HG03342 (cell line): ENCODE measurements at regions not wholly inside any gene's neighbourhood (a gene's known extent, or its start where the extent isn't known, plus 50 kb on each side); places are given as distances from the start of the nearest gene placed in this dataset.
"Not testable (repeated sequence)": the region's sequence is repeated elsewhere in the genome, so short reads cannot be mapped to it uniquely, and the experiment has no call there.

Experiments used
- ATAC-seq: cut with Tn5 transposase; IDR thresholded peaks from one replicate; pipeline ENCODE4 v1.9.1; 2021; ENCODE audit warnings: mild to moderate bottlenecking, moderate library complexity; ENCODE audit not compliant: unreplicated experiment

DNA sequence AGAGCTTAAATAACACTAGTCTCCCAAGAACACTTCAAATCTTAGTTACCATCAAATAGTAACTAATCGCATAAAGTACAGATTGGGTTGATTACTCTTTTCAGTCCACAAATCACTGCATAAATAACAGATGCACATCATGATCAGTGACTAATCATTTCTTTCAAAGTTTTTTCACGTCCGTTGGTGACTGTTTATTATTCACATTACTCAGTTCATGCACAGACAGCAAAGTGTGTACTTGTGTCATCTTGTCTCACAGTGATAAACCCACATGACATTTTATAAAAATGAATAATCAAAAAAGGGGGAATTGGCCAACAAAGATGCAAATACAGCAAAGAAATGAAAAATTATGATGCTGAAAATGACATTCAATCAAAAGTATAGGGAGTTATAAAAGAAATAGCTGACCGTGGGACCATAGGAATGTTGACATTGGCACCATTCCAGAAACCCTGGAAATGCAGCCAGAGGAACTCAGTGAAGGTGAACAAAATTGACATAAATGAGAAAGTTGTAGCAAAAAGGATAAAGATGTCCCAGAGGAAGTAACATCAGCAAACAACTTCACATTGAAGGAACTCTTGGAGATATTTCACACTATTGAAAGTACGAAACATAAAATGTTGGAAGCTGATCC lies 161.5 kb downstream of the SOX3 start:
- no peak for ATAC-seq

GRCh38 chrX:140342410-140342809 lies 162.5 kb downstream of the SOX3 start:
- ATAC-seq: no peak

DNA sequence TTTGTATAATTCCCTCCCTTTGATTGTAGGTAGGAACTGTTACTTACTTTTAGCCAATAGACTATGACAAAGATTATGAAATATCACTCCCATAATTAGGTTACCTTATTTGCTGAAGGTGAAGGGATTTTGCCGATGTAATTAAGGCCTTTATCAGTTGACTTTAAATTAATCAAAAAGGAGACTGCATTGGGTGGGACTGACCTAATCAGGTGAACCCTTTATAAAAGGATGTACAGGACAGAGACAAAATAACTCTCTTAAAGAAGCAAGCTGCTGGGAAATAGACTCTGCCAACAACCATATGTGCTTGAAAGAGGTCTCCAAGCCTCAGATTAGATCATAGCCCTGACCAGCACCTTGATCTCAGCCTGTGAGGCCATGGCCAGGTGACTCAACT lies 167.6 kb downstream of the SOX3 start:
- ATAC-seq: no peak

GRCh38 chrX:140318296-140318695 lies 186.6 kb downstream of the SOX3 start:
- no peak for ATAC-seq

GRCh38 chrX:140317462-140317861 lies 187.4 kb downstream of the SOX3 start:
- no peak for ATAC-seq

- no peak for ATAC-seq
These were observed 205.7 kb downstream of the SOX3 start for GRCh38 chrX:140298960-140299825.

- no peak for ATAC-seq
These were observed 207.6 kb downstream of the SOX3 start for GRCh38 chrX:140297273-140297672.

- no peak for ATAC-seq
These were observed 211.9 kb downstream of the SOX3 start for GRCh38 chrX:140292961-140293360.

DNA sequence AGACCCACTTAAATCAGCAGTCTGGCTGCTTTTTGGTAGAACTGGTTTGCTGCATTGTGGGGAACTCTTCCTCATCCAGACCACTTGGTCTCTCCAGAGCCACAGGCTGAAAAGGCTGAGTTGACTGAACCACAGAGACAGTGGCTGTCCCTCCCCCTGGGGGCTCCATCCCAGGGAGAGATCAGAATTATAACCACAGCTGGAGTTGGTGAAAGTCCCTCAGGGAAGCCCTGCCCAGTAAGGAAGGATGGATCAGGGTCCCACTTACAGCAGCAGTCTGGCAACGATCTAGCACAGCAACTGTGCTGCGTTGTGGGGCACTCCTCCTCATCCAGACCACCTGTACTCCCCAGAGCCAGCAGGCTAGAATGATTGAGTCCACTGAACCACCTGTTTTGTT lies 212.7 kb downstream of the SOX3 start:
- ATAC-seq: no peak

- ATAC-seq: no peak
These were observed 229.9 kb downstream of the SOX3 start for GRCh38 chrX:140274811-140275525.

GRCh38 chrX:140273921-140274320 lies 230.9 kb downstream of the SOX3 start:
- ATAC-seq: no peak

DNA sequence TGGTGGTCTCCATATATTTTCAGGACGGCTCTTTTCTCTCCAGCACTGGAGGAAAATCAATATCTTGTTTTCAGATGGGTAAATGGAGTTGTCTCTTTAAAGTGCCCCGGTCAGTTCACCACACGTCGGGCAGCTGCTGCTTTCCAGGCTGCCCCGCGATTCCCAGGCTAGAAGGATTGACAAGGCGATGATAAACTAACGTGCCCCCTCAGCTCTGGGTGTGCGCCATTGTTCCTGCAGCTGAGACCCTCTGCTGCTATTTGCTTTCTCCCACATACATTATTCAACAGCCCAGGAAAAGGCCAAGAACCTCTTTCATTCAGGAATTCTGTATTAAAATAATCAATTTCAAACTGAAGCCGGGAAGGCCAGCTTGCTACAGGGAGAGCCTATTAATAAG lies 254.5 kb downstream of the SOX3 start:
- ATAC-seq: no peak

- no peak for ATAC-seq
These were observed 255.8 kb downstream of the SOX3 start for GRCh38 chrX:140249088-140249487.

DNA sequence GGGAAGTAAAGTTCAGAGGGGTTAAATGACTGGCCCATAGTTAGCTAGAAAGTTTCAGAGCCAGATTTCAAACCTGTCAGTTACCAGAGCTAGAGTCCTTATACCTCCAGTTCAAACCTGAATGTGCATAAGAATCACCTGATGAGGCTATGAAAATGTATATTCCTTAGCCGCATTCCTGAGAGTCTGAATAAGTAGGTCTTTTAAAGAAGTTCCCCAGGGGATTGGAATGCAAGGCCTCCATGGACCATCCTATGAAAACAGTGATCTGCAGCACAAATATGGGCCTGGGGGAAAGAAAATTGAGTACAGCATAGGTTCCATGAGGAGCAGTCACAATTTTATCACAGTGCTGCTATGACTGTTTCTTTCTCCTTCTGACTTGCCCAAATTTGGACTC lies 263.9 kb upstream of the CXorf66 start:
- no peak for ATAC-seq

- ATAC-seq: not testable (repeated sequence)
These were observed 260.7 kb upstream of the CXorf66 start for GRCh38 chrX:140226037-140226436.

GRCh38 chrX:140215894-140216293 lies 250.6 kb upstream of the CXorf66 start:
- ATAC-seq: not testable (repeated sequence)

DNA sequence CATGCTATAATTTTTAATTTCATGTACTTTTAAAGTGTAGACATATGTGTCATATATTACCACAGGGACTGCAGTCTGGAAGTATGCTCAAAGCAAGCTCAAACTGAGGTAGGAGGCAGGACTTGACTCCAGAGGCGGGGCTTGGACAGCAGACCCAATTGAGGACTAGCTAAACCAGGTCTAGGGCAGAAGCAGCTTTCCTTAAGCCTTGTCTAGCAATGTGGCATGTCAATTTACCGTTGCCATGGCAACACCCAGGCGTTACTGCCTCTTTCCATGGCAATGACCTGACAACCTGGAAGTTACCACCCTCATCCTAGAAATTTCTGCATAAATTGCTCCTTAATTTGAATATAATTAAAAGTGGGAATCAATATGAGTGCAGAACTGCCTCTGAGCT lies 249.2 kb upstream of the CXorf66 start:
- ATAC-seq: not testable (repeated sequence)

DNA sequence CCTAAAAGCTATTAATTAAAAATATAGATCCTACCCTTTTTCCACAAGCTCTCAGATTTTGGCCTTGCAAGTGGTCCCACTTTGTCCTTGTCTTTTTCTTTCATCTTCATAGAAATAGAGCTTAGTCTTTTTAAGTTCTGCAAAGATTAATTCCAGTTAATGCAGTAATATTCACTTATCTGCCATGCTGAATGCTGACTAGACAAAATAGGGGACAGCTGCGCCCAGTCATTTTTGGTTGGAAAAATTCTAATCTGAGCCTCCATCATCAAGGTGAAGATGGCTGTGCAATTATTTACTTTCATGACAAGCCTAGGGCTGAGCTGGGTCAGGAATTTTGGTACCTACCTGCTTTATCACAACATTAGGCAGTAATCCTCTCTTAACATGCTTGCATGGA lies 241.3 kb upstream of the CXorf66 start:
- no peak for ATAC-seq

DNA sequence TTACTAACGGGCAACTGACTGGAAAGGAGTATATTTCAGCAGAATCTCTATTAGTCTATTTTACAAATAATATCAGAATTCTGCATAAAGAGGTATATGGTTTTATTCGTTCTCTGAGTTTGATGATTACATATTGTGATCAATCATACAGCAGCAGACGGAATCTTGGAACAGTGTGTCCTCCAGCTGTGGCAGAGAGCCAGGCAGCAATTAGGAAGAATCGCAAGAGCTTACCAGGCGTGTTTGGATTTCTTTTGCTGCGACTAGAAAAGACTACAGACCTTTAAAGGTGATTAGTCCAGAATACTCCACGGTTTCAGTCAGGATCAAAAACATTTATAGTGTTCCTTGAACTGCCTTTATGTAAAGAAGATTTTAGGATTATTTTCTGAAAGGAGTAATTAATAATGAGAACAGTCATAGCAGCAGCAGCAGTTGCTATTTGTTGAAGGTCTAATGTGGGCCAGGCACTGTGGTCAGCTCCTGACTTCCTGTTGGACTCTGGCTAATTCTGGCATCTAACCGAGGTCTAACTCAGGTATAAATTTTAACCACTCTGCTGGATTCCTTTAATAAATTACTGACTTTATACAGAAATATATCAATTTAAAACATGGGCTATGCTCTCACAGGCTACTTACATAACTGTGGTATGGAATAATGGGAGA lies 225.3 kb upstream of the CXorf66 start:
- no peak for ATAC-seq

GRCh38 chrX:140180585-140180984 lies 215.3 kb upstream of the CXorf66 start:
- ATAC-seq: no peak

GRCh38 chrX:140177821-140178220 lies 212.5 kb upstream of the CXorf66 start:
- ATAC-seq: no peak
